Gastrocnemius medialis (tissue), 4 donors: ENCODE measurements at regions not wholly inside any gene's neighbourhood (a gene's known extent, or its start where the extent isn't known, plus 50 kb on each side); places are given as distances from the start of the nearest gene placed in this dataset.

Experiments
- ATAC-seq, 2 donors: fragments of 150-250 bp; one replicate each; pipeline ENCODE4 v1.9.1; 2016
- DNase-seq, 2 donors: peaks; one replicate each; pipeline ENCODE4 v3.0.0-alpha.2; 2019
- H3K27ac ChIP-seq, 4 donors: fragments of 200-600 bp; sonication (generic); 1 replicate in 1 of 4; 2 replicates in 3 of 4; pipeline ENCODE4 v1.5.1; 2016 to 2018; ENCODE audit warnings: mild to moderate bottlenecking in 2 of 4, moderate library complexity in 1 of 4
- H3K27me3 ChIP-seq, 3 donors: fragments of 200-600 bp; sonication (generic) in 2 of 3; 1 replicate in 1 of 3; 2 replicates in 2 of 3; pipeline versions ENCODE4 v1.5.1 to v1.6.0; 2016 to 2019; ENCODE audit warnings: mild to moderate bottlenecking in 1 of 3, moderate library complexity in 1 of 3
- H3K36me3 ChIP-seq, 2 donors: fragments of 200-600 bp; sonication (generic) in 1 of 2; one replicate each; pipeline ENCODE4 v1.5.1; 2017 to 2018
- H3K4me1 ChIP-seq, 2 donors: fragments of 200-600 bp; sonication (generic) in 1 of 2; one replicate each; pipeline ENCODE4 v1.5.1; 2016 to 2017; ENCODE audit warnings: mild to moderate bottlenecking in 2 of 2
- H3K4me3 ChIP-seq, 4 donors: fragments of 200-600 bp; sonication (generic) in 3 of 4; 1 replicate in 1 of 4; 2 replicates in 3 of 4; pipeline ENCODE4 v1.5.1; 2016 to 2019; ENCODE audit warnings: mild to moderate bottlenecking in 2 of 4
- H3K9me3 ChIP-seq, 3 donors: fragments of 200-600 bp; sonication (generic) in 2 of 3; 1 replicate in 1 of 3; 2 replicates in 2 of 3; pipeline ENCODE4 v1.5.1; 2016 to 2019
- CTCF ChIP-seq, 5 experiments: fragments of 450-650 bp in 3 of 5; fragments of 200-600 bp in 2 of 5; sonication (generic) in 2 of 5; IDR thresholded peaks in 4 of 5; conservative IDR thresholded peaks in 1 of 5; 1 replicate in 4 of 5; 2 replicates in 1 of 5; pipeline ENCODE4 v1.5.1; 2016 to 2019; ENCODE audit warnings: antibody characterized with exemption in 5 of 5, mild to moderate bottlenecking in 3 of 5, moderate library complexity in 3 of 5
- POLR2A ChIP-seq, 2 donors: fragments of 450-650 bp; IDR thresholded peaks; one replicate each; pipeline ENCODE4 v1.6.1; 2017; ENCODE audit warnings: antibody characterized with exemption in 2 of 2, mild to moderate bottlenecking in 2 of 2, moderate library complexity in 2 of 2
- in situ Hi-C, 4 donors: fragments of 200-750 bp; cut with MboI; loops; one replicate each; pipeline versions ENCODE4 v1.15.0 to v1.8.0; 2017; ENCODE audit warnings: low sequenced_read_pairs in 4 of 4
- intact Hi-C: fragments of 100-400 bp; cut with DNase I; formaldehyde crosslinking; loops from one replicate; pipeline ENCODE4 v1.15.1; 2023; ENCODE audit warnings: low total_unique reads

- in situ Hi-C loops, result no loop called here
- Histone ChIP-seq H3K27ac (no peak overlapping the region), H3K9me3 (no peaks in the 10 kb centered on the region), H3K36me3 (no peaks in the 10 kb centered on the region), H3K27me3 (no peaks in the 10 kb centered on the region), H3K4me1 (no peaks in the 10 kb centered on the region), H3K4me3 (no peak overlapping the region)
- ATAC-seq, result no peak
- peak in 1 of 2 donors; percentile 1 for DNase-seq
- TF ChIP-seq CTCF (IDR thresholded peaks at IDR 0.05 in 4 of 5, conservative IDR thresholded peaks at IDR 0.05 in 1 of 5) (no peak), POLR2A (IDR thresholded peaks at IDR 0.05) (no peak)
- intact Hi-C loops, result no loop called here
Measured at GRCh38 chr14:101031721-101032120, 128.2 kb upstream of the RTL1 start.

- ATAC-seq (no peak), DNase-seq (no peak)
- H3K9me3 ChIP-seq, result no peaks in the 10 kb centered on the region
- H3K4me1 ChIP-seq, result no peaks in the 10 kb centered on the region
- in situ Hi-C loops (no loop called here), intact Hi-C loops (no loop called here)
- no peaks in the 10 kb centered on the region for H3K27me3 ChIP-seq
- TF ChIP-seq CTCF (IDR thresholded peaks at IDR 0.05 in 4 of 5, conservative IDR thresholded peaks at IDR 0.05 in 1 of 5), result no peak
- TF ChIP-seq POLR2A (IDR thresholded peaks at IDR 0.05), result no peak
- H3K4me3 ChIP-seq, result no peak overlapping the region
- no peaks in the 10 kb centered on the region for H3K36me3 ChIP-seq
- no peak overlapping the region for H3K27ac ChIP-seq
Measured at GRCh38 chr14:101032433-101032832, 128.9 kb upstream of the RTL1 start.

- DNase-seq (peak in 1 of 2 donors; percentile 5), ATAC-seq (no peak)
- Histone ChIP-seq H3K36me3 (no peaks in the 10 kb centered on the region), H3K4me1 (no peaks in the 10 kb centered on the region), H3K4me3 (no peak overlapping the region), H3K9me3 (no peaks in the 10 kb centered on the region), H3K27ac (no peak overlapping the region), H3K27me3 (no peaks in the 10 kb centered on the region)
- intact Hi-C loops (no loop called here), in situ Hi-C loops (no loop called here)
- TF ChIP-seq POLR2A (IDR thresholded peaks at IDR 0.05) (no peak), CTCF (IDR thresholded peaks at IDR 0.05 in 4 of 5, conservative IDR thresholded peaks at IDR 0.05 in 1 of 5) (no peak)
Measured at GRCh38 chr14:101033006-101033405, 129.5 kb upstream of the RTL1 start.

- no peak for TF ChIP-seq POLR2A (IDR thresholded peaks at IDR 0.05)
- TF ChIP-seq CTCF (IDR thresholded peaks at IDR 0.05 in 4 of 5, conservative IDR thresholded peaks at IDR 0.05 in 1 of 5), result no peak
- no peak overlapping the region for H3K4me3 ChIP-seq
- no peaks in the 10 kb centered on the region for H3K27me3 ChIP-seq
- in situ Hi-C loops, result no loop called here
- intact Hi-C loops, result no loop called here
- no peaks in the 10 kb centered on the region for H3K4me1 ChIP-seq
- DNase-seq, result peak in 1 of 2 donors; percentile 4
- ATAC-seq, result no peak
- H3K27ac ChIP-seq, result no peak overlapping the region
- H3K36me3 ChIP-seq, result no peaks in the 10 kb centered on the region
- H3K9me3 ChIP-seq, result no peaks in the 10 kb centered on the region
Measured at GRCh38 chr14:101033446-101034165, 130.1 kb upstream of the RTL1 start.

GRCh38 chr14:101034986-101035385, 131.5 kb upstream of the RTL1 start:
- no peak for TF ChIP-seq POLR2A (IDR thresholded peaks at IDR 0.05)
- TF ChIP-seq CTCF (IDR thresholded peaks at IDR 0.05 in 4 of 5, conservative IDR thresholded peaks at IDR 0.05 in 1 of 5), result no peak
- Histone ChIP-seq H3K27ac (no peak overlapping the region), H3K27me3 (no peaks in the 10 kb centered on the region), H3K36me3 (no peaks in the 10 kb centered on the region), H3K9me3 (no peaks in the 10 kb centered on the region), H3K4me1 (no peaks in the 10 kb centered on the region), H3K4me3 (no peak overlapping the region)
- DNase-seq (peak in 1 of 2 donors; percentile 3), ATAC-seq (no peak)
- in situ Hi-C loops, result no loop called here
- intact Hi-C loops, result no loop called here
